OCI-LY1 (cell line): ENCODE measurements at regions not wholly inside any gene's neighbourhood (a gene's known extent, or its start where the extent isn't known, plus 50 kb on each side); places are given as distances from the start of the nearest gene placed in this dataset.

ENCODE experiments used
- CTCF ChIP-seq: fragments of 200-600 bp; sonication (generic), shearing (Covaris generic); IDR thresholded peaks from 2 replicates; pipeline ENCODE4 v1.5.1; 2017; ENCODE audit warnings: mild to moderate bottlenecking, antibody characterized with exemption, low read length, moderate library complexity, mixed read lengths
- EZH2 ChIP-seq: fragments of 200-600 bp; sonication (generic), shearing (Covaris generic); IDR thresholded peaks from 2 replicates; pipeline ENCODE4 v1.8.0; 2017; ENCODE audit warnings: borderline replicate concordance, mixed run types, mild to moderate bottlenecking, antibody characterized with exemption, low read length, moderate library complexity, mixed read lengths

GRCh38 chr6:170143401-170144150, 147.3 kb downstream of the DLL1 start:
- no peak for TF ChIP-seq CTCF
- TF ChIP-seq EZH2: no peak
